ENCODE measurements at regions not wholly inside any gene's neighbourhood (a gene's known extent, or its start where the extent isn't known, plus 50 kb on each side); places are given as distances from the start of the nearest gene placed in this dataset.

GRCh38 chr2:54059504-54059903 is 55.9 kb upstream of the ACYP2 start:
- Histone ChIP-seq H3K4me3 (no peak overlapping the region), H3K4me1 (peaks cover 10% of the 10 kb centered on the region), H3K9me3 (no peaks in the 10 kb centered on the region), H3K27ac (no peak overlapping the region), H3K27me3 (no peaks in the 10 kb centered on the region), H3K36me3 (replicated peaks in 1 of 2; ENCODE audit: insufficient read depth in 1 of 2, low read depth in 2 of 2) (no peaks in the 10 kb centered on the region)
- no peak for DNase-seq
- no peak for ATAC-seq
- TF ChIP-seq CTCF (IDR thresholded peaks at IDR 0.05) = no peak
- no peak for TF ChIP-seq POLR2A (IDR thresholded peaks at IDR 0.05)
- intact Hi-C loops (cut with DNase I) = no loop called here
- 97 to 98% methylated on average over 3 of the region's 3 CpGs for WGBS, 2 donors

- WGBS, 2 donors = 90 to 91% methylated on average over 1 of the region's 1 CpG
- Histone ChIP-seq H3K4me3 (no peak overlapping the region), H3K9me3 (no peaks in the 10 kb centered on the region), H3K36me3 (replicated peaks in 1 of 2; ENCODE audit: insufficient read depth in 1 of 2, low read depth in 2 of 2) (no peaks in the 10 kb centered on the region), H3K27ac (no peak overlapping the region), H3K27me3 (no peaks in the 10 kb centered on the region), H3K4me1 (peaks cover 4% of the 10 kb centered on the region)
- ATAC-seq = no peak
- TF ChIP-seq POLR2A (IDR thresholded peaks at IDR 0.05) (no peak), CTCF (IDR thresholded peaks at IDR 0.05) (no peak)
- DNase-seq = no peak
- intact Hi-C loops (cut with DNase I) = no loop called here
Observed at GRCh38 chr2:54058449-54058848, 57.0 kb upstream of the ACYP2 start.

GRCh38 chr2:54054774-54055173 is 60.6 kb upstream of the ACYP2 start:
- Histone ChIP-seq H3K27ac (no peak overlapping the region), H3K9me3 (no peaks in the 10 kb centered on the region), H3K36me3 (replicated peaks in 1 of 2; ENCODE audit: insufficient read depth in 1 of 2, low read depth in 2 of 2) (no peaks in the 10 kb centered on the region), H3K4me3 (no peak overlapping the region), H3K4me1 (peaks cover 4% of the 10 kb centered on the region), H3K27me3 (no peaks in the 10 kb centered on the region)
- TF ChIP-seq POLR2A (IDR thresholded peaks at IDR 0.05) (no peak), CTCF (IDR thresholded peaks at IDR 0.05) (no peak)
- DNase-seq = no peak
- intact Hi-C loops (cut with DNase I) = no loop called here
- 76 to 85% methylated on average over 4 of the region's 4 CpGs for WGBS, 2 donors
- ATAC-seq = no peak

GRCh38 chr2:54054271-54054670 is 61.1 kb upstream of the ACYP2 start:
- Histone ChIP-seq H3K4me3 (no peak overlapping the region), H3K27ac (no peak overlapping the region), H3K4me1 (peaks cover 4% of the 10 kb centered on the region), H3K27me3 (no peaks in the 10 kb centered on the region), H3K9me3 (no peaks in the 10 kb centered on the region), H3K36me3 (replicated peaks in 1 of 2; ENCODE audit: insufficient read depth in 1 of 2, low read depth in 2 of 2) (no peaks in the 10 kb centered on the region)
- intact Hi-C loops (cut with DNase I) = no loop called here
- no peak for TF ChIP-seq CTCF (IDR thresholded peaks at IDR 0.05)
- no peak for TF ChIP-seq POLR2A (IDR thresholded peaks at IDR 0.05)
- no peak for ATAC-seq
- 65 to 70% methylated on average over 3 of the region's 3 CpGs for WGBS, 2 donors
- no peak for DNase-seq

GRCh38 chr2:54053830-54054229 is 61.6 kb upstream of the ACYP2 start:
- H3K27me3 ChIP-seq = no peaks in the 10 kb centered on the region
- DNase-seq (no peak), ATAC-seq (no peak)
- H3K4me1 ChIP-seq = peaks cover 4% of the 10 kb centered on the region
- no peaks in the 10 kb centered on the region for H3K36me3 ChIP-seq (replicated peaks in 1 of 2; ENCODE audit: insufficient read depth in 1 of 2, low read depth in 2 of 2)
- no peak overlapping the region for H3K4me3 ChIP-seq
- TF ChIP-seq POLR2A (IDR thresholded peaks at IDR 0.05) (no peak), CTCF (IDR thresholded peaks at IDR 0.05) (no peak)
- no peaks in the 10 kb centered on the region for H3K9me3 ChIP-seq
- WGBS, 2 donors = 45 to 47% methylated on average over 2 of the region's 2 CpGs
- intact Hi-C loops (cut with DNase I) = no loop called here
- no peak overlapping the region for H3K27ac ChIP-seq

Data from body of pancreas (tissue), 4 donors.